Smooth muscle cell (in vitro differentiated cells): ENCODE measurements at regions not wholly inside any gene's neighbourhood (a gene's known extent, or its start where the extent isn't known, plus 50 kb on each side); places are given as distances from the start of the nearest gene placed in this dataset.

Experiments
- DNase-seq: peaks from one replicate; lab custom pipeline; 2025; ENCODE audit not compliant: unreplicated experiment; lab: John Stamatoyannopoulos, UW
- H2AFZ ChIP-seq: fragments of 200-600 bp; sonication (generic); 2 replicates; pipeline ENCODE4 v1.6.0; 2016; ENCODE audit warnings: antibody characterized with exemption, low read depth, mild to moderate bottlenecking
- H3F3A ChIP-seq: fragments of 200-600 bp; sonication (generic); 2 replicates; pipeline ENCODE4 v1.6.0; 2017; ENCODE audit warnings: antibody characterized with exemption, low read depth
- H3K27ac ChIP-seq: fragments of 200-600 bp; sonication (generic); 2 replicates; pipeline ENCODE4 v1.5.1; 2016; ENCODE audit warnings: low read depth, mild to moderate bottlenecking
- H3K27me3 ChIP-seq: fragments of 200-600 bp; sonication (generic); 2 replicates; pipeline ENCODE4 v1.6.1; 2016; ENCODE audit warnings: low read depth, mild to moderate bottlenecking
- H3K36me3 ChIP-seq: fragments of 200-600 bp; sonication (generic); 2 replicates; pipeline ENCODE4 v1.5.1; 2016; ENCODE audit warnings: low read depth
- H3K4me1 ChIP-seq: fragments of 200-600 bp; sonication (generic); 2 replicates; pipeline ENCODE4 v1.5.1; 2016; ENCODE audit warnings: low read depth
- H3K4me2 ChIP-seq: fragments of 200-600 bp; sonication (generic); 2 replicates; pipeline ENCODE4 v1.6.0; 2016; ENCODE audit warnings: mild to moderate bottlenecking
- H3K4me3 ChIP-seq: fragments of 200-600 bp; sonication (generic); 2 replicates; pipeline ENCODE4 v1.5.1; 2016; ENCODE audit warnings: mild to moderate bottlenecking
- H3K79me2 ChIP-seq: fragments of 200-600 bp; sonication (generic); 2 replicates; pipeline ENCODE4 v1.6.0; 2016; ENCODE audit warnings: low read depth, mild to moderate bottlenecking
- H3K9ac ChIP-seq: fragments of 200-600 bp; sonication (generic); 2 replicates; pipeline ENCODE4 v1.6.0; 2016; ENCODE audit warnings: low read depth
- H3K9me3 ChIP-seq: fragments of 200-600 bp; sonication (generic); replicated peaks from 2 replicates; pipeline ENCODE4 v1.5.1; 2016; ENCODE audit warnings: low read depth
- H4K20me1 ChIP-seq: fragments of 200-600 bp; sonication (generic); 2 replicates; pipeline ENCODE4 v1.6.0; 2016; ENCODE audit warnings: low read depth
- CTCF ChIP-seq: fragments of 200-600 bp; sonication (generic); IDR thresholded peaks from 2 replicates; pipeline ENCODE4 v1.5.1; 2017; ENCODE audit warnings: borderline replicate concordance, mild to moderate bottlenecking, antibody characterized with exemption; ENCODE audit not compliant: insufficient read depth, poor library complexity, severe bottlenecking
- WGBS: methylation state at CpG from one replicate; pipeline ENCODE4 v1.1.7; 2016; ENCODE audit warnings: low lambda C conversion rate; 5-methylcytosine and 5-hydroxymethylcytosine counted together

DNA sequence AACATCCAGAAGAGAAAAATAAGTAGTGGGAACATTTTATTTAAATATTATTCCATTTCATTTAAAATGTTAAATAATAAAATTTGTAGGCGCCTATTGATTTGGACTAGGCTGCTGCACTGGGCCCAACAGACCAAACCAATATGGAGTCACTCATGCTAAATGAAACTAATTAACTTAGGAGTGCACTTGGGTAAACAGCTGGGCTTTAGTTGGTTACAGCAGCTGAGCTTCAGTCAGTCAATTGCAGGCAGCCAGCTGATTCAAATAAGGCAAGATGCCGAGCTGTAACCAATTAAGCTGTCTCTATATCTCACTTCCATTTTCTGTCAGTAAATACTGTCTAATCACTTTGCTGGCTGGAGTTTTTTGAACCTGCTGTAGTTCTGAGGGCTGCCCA, 102.1 kb upstream of the WDR11 start:
- no peak overlapping the region for H3K4me2 ChIP-seq
- WGBS = 80% methylated on average over 2 of the region's 2 CpGs
- no peak for TF ChIP-seq CTCF

DNA sequence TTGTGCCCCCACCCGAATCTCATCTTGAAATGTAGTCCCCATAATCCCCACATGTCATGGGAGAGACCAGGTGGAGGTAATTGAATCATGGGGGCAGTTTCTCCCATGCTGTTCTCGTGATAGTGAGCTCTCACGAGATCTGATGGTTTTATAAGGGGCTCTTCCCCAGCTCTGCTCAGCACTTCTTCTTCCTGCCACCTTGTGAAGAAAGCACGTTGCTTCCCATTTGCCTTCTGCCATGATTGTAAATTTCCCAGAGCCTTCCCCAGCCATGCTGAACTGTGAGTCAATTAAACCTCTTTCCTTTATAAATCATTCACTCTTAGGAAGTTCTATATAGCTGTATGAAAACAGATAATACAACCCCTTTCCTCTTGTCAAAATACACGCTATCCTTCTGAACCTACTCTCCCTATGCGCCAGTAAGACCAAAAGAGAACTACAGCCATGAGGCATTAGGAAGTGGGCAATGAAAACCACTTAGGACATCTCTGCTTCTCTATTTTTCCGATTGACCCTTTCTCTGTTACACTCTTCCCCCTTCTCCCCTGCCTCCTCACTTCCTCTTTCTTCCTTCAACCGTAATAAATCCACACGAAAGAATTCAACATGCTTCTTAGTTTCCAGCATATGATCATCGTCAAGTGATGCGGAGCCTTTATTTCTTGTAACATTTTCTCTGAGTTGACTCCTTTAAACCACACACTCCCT, 101.2 kb upstream of the WDR11 start:
- Histone ChIP-seq H3K27ac (no peak overlapping the region), H4K20me1 (no peaks in the 10 kb centered on the region), H3K27me3 (peaks cover 35% of the 10 kb centered on the region), H2AFZ (no peak overlapping the region), H3K79me2 (no peaks in the 10 kb centered on the region), H3F3A (no peaks in the 10 kb centered on the region), H3K4me3 (no peak overlapping the region), H3K9me3 (no peaks in the 10 kb centered on the region), H3K36me3 (no peaks in the 10 kb centered on the region), H3K4me2 (no peak overlapping the region), H3K9ac (no peak overlapping the region), H3K4me1 (no peaks in the 10 kb centered on the region)
- DNase-seq = no peak
- TF ChIP-seq CTCF = no peak
- WGBS = 89% methylated on average over 11 of the region's 11 CpGs

More for the DNA sequence above, 102.1 kb upstream of the WDR11 start:
- Histone ChIP-seq H2AFZ (no peak overlapping the region), H3K36me3 (no peaks in the 10 kb centered on the region), H3K4me1 (no peaks in the 10 kb centered on the region), H3K4me3 (no peak overlapping the region), H4K20me1 (no peaks in the 10 kb centered on the region), H3K27me3 (peaks cover 27% of the 10 kb centered on the region), H3K9me3 (no peaks in the 10 kb centered on the region), H3K9ac (no peak overlapping the region), H3K79me2 (no peaks in the 10 kb centered on the region), H3F3A (no peaks in the 10 kb centered on the region), H3K27ac (no peak overlapping the region)
- DNase-seq = no peak

- H3K27me3 ChIP-seq = peaks cover 25% of the 10 kb centered on the region
- no peak overlapping the region for H3K4me3 ChIP-seq
- H3K4me2 ChIP-seq = no peak overlapping the region
- no peak overlapping the region for H3K27ac ChIP-seq
- H3K4me1 ChIP-seq = no peaks in the 10 kb centered on the region
- H3K9ac ChIP-seq = no peak overlapping the region
- no peaks in the 10 kb centered on the region for H3K36me3 ChIP-seq
- H2AFZ ChIP-seq = no peak overlapping the region
- no peaks in the 10 kb centered on the region for H3F3A ChIP-seq
- no peaks in the 10 kb centered on the region for H4K20me1 ChIP-seq
- no peaks in the 10 kb centered on the region for H3K9me3 ChIP-seq
- DNase-seq = no peak
- TF ChIP-seq CTCF = no peak
- no peaks in the 10 kb centered on the region for H3K79me2 ChIP-seq
These were observed 95.4 kb upstream of the WDR11 start for GRCh38 chr10:120755771-120756170.

DNA sequence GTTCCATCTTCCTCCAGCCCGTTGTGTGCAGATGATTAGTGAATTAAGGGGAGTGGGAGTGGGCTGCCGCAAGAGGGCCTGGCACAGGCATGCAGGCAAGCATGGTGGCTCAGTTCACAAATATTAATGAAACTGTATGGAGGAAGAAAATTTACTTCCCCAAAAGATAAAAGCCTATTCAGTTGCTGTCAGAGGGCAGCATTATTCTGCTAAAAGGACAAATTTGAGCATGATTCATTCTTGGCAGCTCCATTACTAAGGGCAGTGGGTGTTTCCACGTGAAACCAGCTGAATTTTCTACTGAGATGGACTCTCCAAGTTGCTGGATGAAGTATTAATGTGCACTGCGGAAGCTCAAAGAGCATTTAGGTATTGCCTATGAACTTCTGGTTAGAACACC, 90.9 kb upstream of the WDR11 start:
- Histone ChIP-seq H3K4me2 (no peak overlapping the region), H3K27me3 (peaks cover 14% of the 10 kb centered on the region), H3K4me1 (no peaks in the 10 kb centered on the region), H3K79me2 (no peaks in the 10 kb centered on the region), H3K4me3 (no peak overlapping the region), H4K20me1 (no peaks in the 10 kb centered on the region), H3K9ac (no peak overlapping the region), H2AFZ (no peak overlapping the region), H3F3A (no peaks in the 10 kb centered on the region), H3K27ac (no peak overlapping the region), H3K36me3 (no peaks in the 10 kb centered on the region), H3K9me3 (no peaks in the 10 kb centered on the region)
- 64% methylated on average over 4 of the region's 4 CpGs for WGBS
- DNase-seq = no peak
- TF ChIP-seq CTCF = no peak
